ENCODE measurements at regions not wholly inside any gene's neighbourhood (a gene's known extent, or its start where the extent isn't known, plus 50 kb on each side); places are given as distances from the start of the nearest gene placed in this dataset.

DNA sequence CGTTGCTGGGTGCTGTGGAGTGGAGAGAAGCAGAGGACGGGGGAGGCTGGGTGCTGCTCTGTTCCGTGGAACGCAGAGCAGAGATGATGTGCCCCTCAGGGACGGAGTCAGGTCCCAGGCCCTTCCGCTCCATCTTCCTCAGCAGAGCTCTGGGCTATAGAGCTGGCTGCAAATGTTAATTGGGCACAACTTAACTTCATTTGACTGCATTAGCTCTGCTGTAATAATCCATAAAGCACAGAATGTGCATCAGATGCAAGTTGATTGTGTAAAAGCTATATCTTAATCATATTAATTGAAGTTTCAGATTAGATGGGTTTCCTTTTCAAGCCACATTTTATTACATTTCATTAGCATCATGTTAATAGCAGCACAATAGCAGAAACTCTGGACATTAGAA is 212.6 kb downstream of the ABCC12 start:
- TF ChIP-seq CTCF (IDR thresholded peaks at IDR 0.05; ENCODE audit: low read length): no peak
- no peak for TF ChIP-seq EZH2 (IDR thresholded peaks at IDR 0.05; ENCODE audit: borderline replicate concordance, low read length)

Data from OCI-LY1 (cell line).